Spleen (tissue), 11 donors: ENCODE measurements at regions not wholly inside any gene's neighbourhood (a gene's known extent, or its start where the extent isn't known, plus 50 kb on each side); places are given as distances from the start of the nearest gene placed in this dataset.

Source experiments
- DNase-seq: peaks from one replicate; pipeline ENCODE4 v3.0.0-alpha.2; 2020
- H3K27ac ChIP-seq, 8 donors: fragments of 200-600 bp; sonication (generic) in 7 of 8; 1 replicate in 4 of 8; 2 replicates in 4 of 8; pipeline versions ENCODE4 v1.5.0 to v1.8.0; 2016 to 2021; ENCODE audit warnings: inconsistent platforms in 4 of 8, mild to moderate bottlenecking in 4 of 8, moderate library complexity in 1 of 8
- H3K27me3 ChIP-seq, 7 donors: fragments of 200-600 bp; sonication (generic) in 6 of 7; replicated peaks in 1 of 7; 1 replicate in 4 of 7; 2 replicates in 3 of 7; pipeline versions ENCODE4 v1.5.0 to v1.8.0; 2016 to 2021; ENCODE audit warnings: inconsistent platforms in 3 of 7, mild to moderate bottlenecking in 1 of 7
- H3K36me3 ChIP-seq, 6 donors: fragments of 200-600 bp; sonication (generic) in 5 of 6; 1 replicate in 4 of 6; 2 replicates in 2 of 6; pipeline versions ENCODE4 v1.5.0 to v1.8.0; 2016 to 2021; ENCODE audit warnings: inconsistent platforms in 2 of 6
- H3K4me1 ChIP-seq, 6 donors: fragments of 200-600 bp; sonication (generic) in 5 of 6; 1 replicate in 3 of 6; 2 replicates in 3 of 6; pipeline versions ENCODE4 v1.5.0 to v1.8.0; 2016 to 2021; ENCODE audit warnings: inconsistent platforms in 3 of 6
- H3K4me3 ChIP-seq, 8 donors: fragments of 200-600 bp; sonication (generic) in 7 of 8; 1 replicate in 4 of 8; 2 replicates in 4 of 8; pipeline versions ENCODE4 v1.5.0 to v1.8.0; 2016 to 2021; ENCODE audit warnings: inconsistent platforms in 4 of 8, mild to moderate bottlenecking in 4 of 8, moderate library complexity in 2 of 8
- H3K9me3 ChIP-seq, 8 donors: fragments of 200-600 bp; sonication (generic) in 7 of 8; 1 replicate in 4 of 8; 2 replicates in 4 of 8; pipeline versions ENCODE4 v1.5.0 to v1.8.0; 2016 to 2021; ENCODE audit warnings: inconsistent platforms in 4 of 8
- CTCF ChIP-seq, 11 experiments: fragments of 200-600 bp in 7 of 11; fragments of 450-650 bp in 4 of 11; sonication (generic) in 4 of 11; IDR thresholded peaks in 8 of 11; conservative IDR thresholded peaks in 3 of 11; 1 replicate in 7 of 11; 2 replicates in 4 of 11; pipeline versions ENCODE4 v1.4.0 to v1.8.0; 2016 to 2021; ENCODE audit warnings: antibody characterized with exemption in 11 of 11, inconsistent platforms in 4 of 11, mild to moderate bottlenecking in 1 of 11
- POLR2A ChIP-seq, 3 donors: fragments of 450-650 bp; IDR thresholded peaks; one replicate each; pipeline ENCODE4 v1.5.1; 2017; ENCODE audit warnings: antibody characterized with exemption in 3 of 3, mild to moderate bottlenecking in 1 of 3
- POLR2AphosphoS5 ChIP-seq, 3 donors: sonication (generic); formaldehyde crosslinking; IDR thresholded peaks; one replicate each; pipeline ENCODE4 v1.5.1; 2017; ENCODE audit warnings: antibody characterized with exemption in 3 of 3
- WGBS, 5 donors: extraction: QIAGEN DNeasy Blood & Tissue Kit in 3 of 5; methylation state at CpG; one replicate each; pipeline versions ENCODE4 v1.1.5 to v1.1.7; 2013 to 2018; 5-methylcytosine and 5-hydroxymethylcytosine counted together
- intact Hi-C: fragments of 100-400 bp; cut with DNase I; formaldehyde crosslinking; loops from one replicate; pipeline ENCODE4 v1.15.0; 2023; ENCODE audit warnings: low total_unique reads
- small RNA-seq, 4 donors: library from RNA; depleted of rRNA; stranded (forward); fragments of <200 nt; gene quantifications; one replicate each; pipeline ENCODE3, GENCODE V24; 2016
- donor health status: healthy with polysubstance abuse.
- donor health status: DM: no; HTN: no; CAD: no; lungs with moderate emphysema.
- donor health status: DM: no; HTN: no; CAD: no.
- donor health status: Bipolar disorder and iron deficiency.
- donor health status: healthy.
- donor health status: DM: no; HTN: no; CAD: no.
- donor health status: DM: yes; HTN: yes; CAD: no.

DNA sequence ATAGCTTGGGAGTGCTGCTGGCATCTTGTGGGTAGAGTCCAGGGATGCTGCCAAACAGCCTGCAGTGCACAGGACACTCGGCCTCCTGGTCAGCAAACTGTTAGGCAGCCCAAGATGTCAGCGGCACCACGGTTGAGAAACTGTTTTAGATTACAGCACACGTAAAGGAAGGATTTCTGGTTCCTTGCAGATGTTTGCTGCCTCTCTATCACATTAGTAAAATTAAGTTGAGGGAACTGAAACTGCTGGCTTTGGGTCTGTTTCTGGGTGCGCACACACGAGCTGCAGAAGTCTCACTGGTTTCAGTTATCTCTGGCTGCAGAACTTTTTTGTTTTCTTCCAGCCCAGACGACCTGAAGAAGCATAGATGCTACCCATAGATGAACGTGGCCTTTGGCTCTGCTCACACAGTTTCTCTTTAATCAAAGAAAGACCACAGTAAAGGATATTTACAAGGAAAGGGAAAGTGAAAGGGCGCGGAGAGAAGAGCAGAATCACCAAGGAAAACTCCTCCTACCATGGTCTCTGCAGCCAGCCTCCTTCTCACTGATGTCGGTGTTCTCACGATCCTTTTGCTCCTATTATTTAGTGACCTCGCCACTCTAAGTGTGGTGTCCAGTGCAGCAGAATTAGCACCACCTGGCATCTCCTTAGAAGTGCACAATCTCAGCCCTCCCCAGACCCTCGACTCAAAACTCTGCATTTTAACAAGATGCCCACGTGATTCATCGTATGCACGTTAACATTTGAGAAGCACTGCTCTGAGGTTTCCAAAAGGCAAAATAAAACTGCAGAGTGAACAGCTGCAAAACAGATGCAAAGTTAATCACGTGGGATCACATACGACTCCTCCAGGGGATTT is 50.6 kb upstream of the AKAP13 start:
- no peaks in the 10 kb centered on the region for H3K27me3 ChIP-seq
- H3K36me3 ChIP-seq, result no peaks in the 10 kb centered on the region
- intact Hi-C loops, result no loop called here
- peak overlapping the region; percentile 80 to 95 (median 84) for H3K27ac ChIP-seq
- peaks cover 17 to 76% (median 42%) of the 10 kb centered on the region in 6 donors for H3K4me1 ChIP-seq
- peak; percentile 83 for DNase-seq
- TF ChIP-seq POLR2AphosphoS5 (IDR thresholded peaks at IDR 0.05), result peak in 1 of 3 donors; percentile 73
- peak in 1 of 3 donors; percentile 63 for TF ChIP-seq POLR2A (IDR thresholded peaks at IDR 0.05)
- TF ChIP-seq CTCF (IDR thresholded peaks at IDR 0.05 in 8 of 11, conservative IDR thresholded peaks at IDR 0.05 in 3 of 11), result no peak
- WGBS, 5 donors, result 16 to 27% (median 18%) methylated on average over 19 of the region's 19 CpGs
- H3K9me3 ChIP-seq, result no peaks in the 10 kb centered on the region
- H3K4me3 ChIP-seq, result peak overlapping the region; percentile 28 to 76 (median 40)

Small RNA genes in the stretch of these regions (small RNA-seq; reads per million reads assigned to genes)
- gene RN7SL428P, result 0 reads per million in 4 donors
